ENCODE measurements at regions not wholly inside any gene's neighbourhood (a gene's known extent, or its start where the extent isn't known, plus 50 kb on each side); places are given as distances from the start of the nearest gene placed in this dataset.

- ChIA-PET POLR2A (ENCODE audit: partially characterized antibody) (no interaction called here), CTCF (ENCODE audit: partially characterized antibody) (interaction anchor here (1.0 to 4.0 kb wide), 15 partner anchors 9 to 173 kb away, joined by 3 to 18 read pairs (median 6); no protein-coding TSS in a partner anchor)
- Histone ChIP-seq H2BK120ac (replicated peaks; ENCODE audit: low read depth, low read length) (no peak overlapping the region), H3K23me2 (ENCODE audit: low read depth, low read length) (no peaks in the 10 kb centered on the region), H4K8ac (ENCODE audit: extremely low read depth, insufficient read depth, low read length) (no peak overlapping the region), H3K4ac (replicated peaks; ENCODE audit: insufficient read length, low read depth, low read length) (no peak overlapping the region), H2AK5ac (ENCODE audit: low read depth, low read length) (no peak overlapping the region), H3K4me3 (ENCODE audit: extremely low read depth in 1 of 4, insufficient read depth in 2 of 4, low read depth in 3 of 4, low read length in 4 of 4) (no peak overlapping the region), H2BK5ac (ENCODE audit: low read depth, low read length) (no peak overlapping the region), H3K14ac (ENCODE audit: insufficient read length) (no peak overlapping the region), H4K20me1 (replicated peaks in 1 of 2; ENCODE audit: control insufficient read depth in 1 of 2, insufficient read depth in 2 of 2, low read length in 2 of 2) (no peaks in the 10 kb centered on the region), H3K36me3 (ENCODE audit: control insufficient read depth in 2 of 4, insufficient read depth in 4 of 4, low read length in 3 of 4) (no peaks in the 10 kb centered on the region), H2BK15ac (ENCODE audit: low read length) (no peak overlapping the region), H3K4me1 (replicated peaks in 1 of 4; ENCODE audit: control insufficient read depth in 3 of 4, insufficient read depth in 4 of 4, low read length in 3 of 4) (peaks cover 0 to 5% (median 2%) of the 10 kb centered on the region in 4 experiments; a peak in 1 of 7 replicates), H2AFZ (ENCODE audit: low read length) (no peak overlapping the region), H2BK20ac (ENCODE audit: low read length) (no peak overlapping the region), H3K9me3 (ENCODE audit: insufficient read depth in 2 of 2, low read depth in 1 of 2, low read length in 1 of 2) (no peaks in the 10 kb centered on the region), H3K27ac (ENCODE audit: low read depth, low read length) (no peak overlapping the region), H3K9ac (replicated peaks in 1 of 4; ENCODE audit: extremely low read depth in 1 of 4, low read depth in 3 of 4, low read length in 3 of 4) (no peak overlapping the region), H4K5ac (ENCODE audit: insufficient read length, low read depth, low read length) (no peak overlapping the region), H3K27me3 (replicated peaks in 1 of 4; ENCODE audit: control insufficient read depth in 3 of 4, extremely low read depth in 1 of 4, insufficient read depth in 3 of 4, low read length in 3 of 4) (peaks cover 0 to 6% (median 0%) of the 10 kb centered on the region in 4 experiments; a peak in 4 of 7 replicates), H3K4me2 (ENCODE audit: insufficient read depth in 1 of 2, low read depth in 2 of 2, low read length in 2 of 2) (no peak overlapping the region), H2BK12ac (ENCODE audit: low read depth, low read length) (no peak overlapping the region), H3K79me2 (ENCODE audit: control insufficient read depth in 1 of 2, insufficient read depth in 2 of 2, low read length in 2 of 2) (no peaks in the 10 kb centered on the region), H3K23ac (ENCODE audit: insufficient read length) (no peak overlapping the region), H3K56ac (replicated peaks; ENCODE audit: insufficient read length, low read depth, low read length) (no peak overlapping the region), H3K79me1 (ENCODE audit: low read depth, low read length) (no peaks in the 10 kb centered on the region), H3K18ac (ENCODE audit: extremely low read depth, low read length) (no peak overlapping the region), H4K91ac (replicated peaks; ENCODE audit: insufficient read length, low read length) (no peak overlapping the region)
- DNase-seq (ENCODE audit: low read depth in 1 of 2, low spot score in 2 of 2), result no peak
- FAIRE-seq, result no peak
- WGBS, 2 experiments (ENCODE audit: extremely low coverage in 1 of 2, insufficient coverage in 1 of 2, insufficient read length in 1 of 2, insufficient replicate concordance in 2 of 2, low coverage in 1 of 2, low lambda C conversion rate in 2 of 2, missing lambda C conversion rate in 1 of 2), result 85% methylated on average over 4 of the region's 4 CpGs; no CpG with 5 or more reads in 1 of the 2 experiments
- no peak for TF ChIP-seq BACH1 (IDR thresholded peaks at IDR 0.05; ENCODE audit: low read length)
- TF ChIP-seq ASH2L (IDR thresholded peaks at IDR 0.05; ENCODE audit: low read length), result no peak
- no peak for TF ChIP-seq ZNF274 (IDR thresholded peaks at IDR 0.05; ENCODE audit: borderline replicate concordance, extremely low read depth, low read length)
- no peak for TF ChIP-seq RFX5 (IDR thresholded peaks at IDR 0.05; ENCODE audit: borderline replicate concordance, low read depth, low read length)
- no peak for TF ChIP-seq MAFK (IDR thresholded peaks at IDR 0.05; ENCODE audit: low read depth, low read length)
- TF ChIP-seq, protein P1, sequence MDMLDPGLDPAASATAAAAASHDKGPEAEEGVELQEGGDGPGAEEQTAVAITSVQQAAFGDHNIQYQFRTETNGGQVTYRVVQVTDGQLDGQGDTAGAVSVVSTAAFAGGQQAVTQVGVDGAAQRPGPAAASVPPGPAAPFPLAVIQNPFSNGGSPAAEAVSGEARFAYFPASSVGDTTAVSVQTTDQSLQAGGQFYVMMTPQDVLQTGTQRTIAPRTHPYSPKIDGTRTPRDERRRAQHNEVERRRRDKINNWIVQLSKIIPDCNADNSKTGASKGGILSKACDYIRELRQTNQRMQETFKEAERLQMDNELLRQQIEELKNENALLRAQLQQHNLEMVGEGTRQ (IDR thresholded peaks at IDR 0.05; ENCODE audit: low read length), result no peak
- no peak for TF ChIP-seq BCL11A (IDR thresholded peaks at IDR 0.05; ENCODE audit: low read depth in 2 of 2, low read length in 2 of 2)
- TF ChIP-seq PHF8 (conservative IDR thresholded peaks at IDR 0.05; ENCODE audit: low read depth, low read length), result no peak
- TF ChIP-seq HDAC6 (IDR thresholded peaks at IDR 0.05; ENCODE audit: low read depth, low read length), result no peak
- TF ChIP-seq NRF1 (IDR thresholded peaks at IDR 0.05; ENCODE audit: low read depth, low read length), result no peak
- no peak for TF ChIP-seq BRCA1 (IDR thresholded peaks at IDR 0.05; ENCODE audit: low read depth, low read length)
- no peak for TF ChIP-seq POU5F1 (IDR thresholded peaks at IDR 0.05; ENCODE audit: low read depth, low read length)
- no peak for TF ChIP-seq TEAD4 (IDR thresholded peaks at IDR 0.05; ENCODE audit: low read depth, low read length)
These were observed 282.2 kb downstream of the OLFM4 start for GRCh38 chr13:53310786-53311185.
